Activated CD4-positive, alpha-beta memory T cell treated with anti-CD3 and anti-CD28 coated beads for 36 hours (primary cell): ENCODE measurements at regions not wholly inside any gene's neighbourhood (a gene's known extent, or its start where the extent isn't known, plus 50 kb on each side); places are given as distances from the start of the nearest gene placed in this dataset.

Experiments used
- CTCF ChIA-PET: fragments of 350-600 bp; sonication (Branson Sonifier 250); formaldehyde crosslinking; loops from one replicate; lab custom pipeline; 2021; ENCODE audit warnings: antibody characterized with exemption, inconsistent platforms; lab: Charles Lee
- POLR2A ChIA-PET: fragments of 350-600 bp; sonication (Branson Sonifier 250); formaldehyde crosslinking; loops from one replicate; lab custom pipeline; 2021; ENCODE audit warnings: antibody characterized with exemption; lab: Charles Lee
- DNase-seq: peaks from one replicate; pipeline ENCODE4 v3.0.0-alpha.2; 2020
- H3K27ac Mint-ChIP-seq: one replicate; pipeline ENCODE4 v1.8.0; 2021; ENCODE audit warnings: mixed read lengths
- H3K27me3 Mint-ChIP-seq: one replicate; pipeline ENCODE4 v1.8.0; 2021; ENCODE audit warnings: mixed read lengths
- H3K36me3 Mint-ChIP-seq: one replicate; pipeline ENCODE4 v1.8.0; 2021; ENCODE audit warnings: mixed read lengths
- H3K4me1 Mint-ChIP-seq: one replicate; pipeline ENCODE4 v1.8.0; 2021; ENCODE audit warnings: low read depth, mixed read lengths
- H3K4me3 Mint-ChIP-seq: one replicate; pipeline ENCODE4 v1.8.0; 2021; ENCODE audit warnings: mild to moderate bottlenecking, mixed read lengths
- H3K9me3 Mint-ChIP-seq: one replicate; pipeline ENCODE4 v1.8.0; 2021; ENCODE audit warnings: mixed read lengths
- intact Hi-C: fragments of 100-400 bp; cut with micrococcal nuclease; formaldehyde crosslinking; loops from one replicate; pipeline ENCODE4 v1.15.1; 2023

DNA sequence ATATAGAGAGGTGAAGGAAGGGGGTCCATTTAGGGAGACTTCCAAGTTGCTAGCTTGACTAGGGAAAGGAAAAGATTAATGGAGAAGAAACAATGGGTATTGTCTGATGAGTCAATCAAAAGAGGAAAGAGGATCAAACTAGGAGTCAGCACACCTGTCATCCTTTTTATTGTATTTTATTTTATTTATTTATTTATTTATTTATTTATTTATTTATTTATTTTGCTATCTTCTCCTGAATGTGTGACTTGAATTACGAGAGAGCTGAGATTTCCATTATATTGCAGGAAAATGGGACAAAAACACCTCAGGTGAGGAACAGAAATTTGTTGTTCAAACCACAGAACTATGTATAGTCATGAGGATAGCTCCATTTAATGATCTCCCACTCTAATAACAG is 58.9 kb downstream of the NUDT11 start:
- ChIA-PET POLR2A (no interaction called here), CTCF (interaction anchor here (1.2 to 2.0 kb wide), 2 partner anchors 17 to 23 kb away, joined by 4 read pairs; no protein-coding TSS in a partner anchor)
- Mint-ChIP-seq H3K4me1 (no peaks in the 10 kb centered on the region), H3K27ac (no peak overlapping the region), H3K36me3 (no peaks in the 10 kb centered on the region), H3K9me3 (no peaks in the 10 kb centered on the region), H3K27me3 (no peaks in the 10 kb centered on the region), H3K4me3 (no peak overlapping the region)
- intact Hi-C loops, result no loop called here
- no peak for DNase-seq

DNA sequence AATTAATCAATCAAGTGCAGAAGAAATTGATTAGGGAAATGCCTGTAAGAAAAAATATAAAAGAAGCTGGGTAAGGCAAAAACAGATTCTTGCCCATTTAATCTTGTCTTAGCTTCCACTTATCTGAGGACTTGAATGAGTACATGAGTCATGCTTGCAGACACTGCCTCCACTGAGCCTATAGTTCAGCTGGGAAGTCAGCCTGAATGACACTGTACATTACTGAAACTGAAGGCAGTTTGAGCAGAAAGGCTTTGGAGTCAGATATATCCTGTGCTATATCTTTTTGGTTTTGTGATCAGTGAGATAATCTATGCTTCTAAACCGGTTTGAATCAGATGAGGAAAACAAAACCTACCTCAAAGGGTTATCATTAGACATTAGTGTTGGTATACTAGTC is 61.3 kb downstream of the NUDT11 start:
- POLR2A ChIA-PET, result no interaction called here
- CTCF ChIA-PET, result no interaction called here
- Mint-ChIP-seq H3K4me3 (no peak overlapping the region), H3K27ac (no peak overlapping the region), H3K9me3 (no peaks in the 10 kb centered on the region), H3K27me3 (no peaks in the 10 kb centered on the region), H3K36me3 (no peaks in the 10 kb centered on the region), H3K4me1 (no peaks in the 10 kb centered on the region)
- DNase-seq, result no peak
- intact Hi-C loops, result no loop called here

DNA sequence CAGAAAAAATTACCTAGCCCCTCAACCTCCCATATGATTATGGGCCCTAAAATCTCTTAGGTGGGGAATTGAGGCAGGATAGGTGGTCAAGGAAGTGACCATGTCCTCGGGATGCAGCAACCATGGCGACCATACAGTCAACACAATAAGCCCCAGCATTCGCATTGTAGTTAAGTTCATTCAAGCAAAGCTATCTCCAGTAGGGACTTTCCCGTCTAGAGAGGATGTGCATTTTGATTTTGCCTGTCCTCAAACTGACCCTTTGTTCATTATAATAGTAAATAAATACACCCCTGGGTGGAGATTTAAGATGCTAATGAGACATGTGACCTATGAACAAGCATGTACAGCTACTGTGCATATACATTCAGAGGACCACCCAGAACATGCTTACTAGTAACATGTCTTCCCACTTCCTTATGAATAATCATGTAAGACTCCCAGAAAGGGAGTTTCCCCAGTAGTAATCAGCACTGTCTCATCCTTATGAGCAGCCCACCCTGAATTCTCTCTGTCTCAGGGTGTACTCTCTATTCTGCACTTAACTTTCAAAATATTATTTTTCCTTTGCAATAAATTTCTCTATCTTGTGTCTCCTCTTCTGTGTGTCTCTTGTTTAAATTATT is 74.3 kb downstream of the NUDT11 start:
- intact Hi-C loops, result no loop called here
- Mint-ChIP-seq H3K4me1 (peaks cover 10% of the 10 kb centered on the region), H3K27ac (no peak overlapping the region), H3K27me3 (no peaks in the 10 kb centered on the region), H3K9me3 (no peaks in the 10 kb centered on the region), H3K4me3 (no peak overlapping the region), H3K36me3 (no peaks in the 10 kb centered on the region)
- ChIA-PET CTCF (interaction anchor here (0.7 to 4.3 kb wide), 6 partner anchors 37 to 278 kb away, joined by 3 to 75 read pairs (median 8); no protein-coding TSS in a partner anchor), POLR2A (no interaction called here)
- DNase-seq, result no peak

DNA sequence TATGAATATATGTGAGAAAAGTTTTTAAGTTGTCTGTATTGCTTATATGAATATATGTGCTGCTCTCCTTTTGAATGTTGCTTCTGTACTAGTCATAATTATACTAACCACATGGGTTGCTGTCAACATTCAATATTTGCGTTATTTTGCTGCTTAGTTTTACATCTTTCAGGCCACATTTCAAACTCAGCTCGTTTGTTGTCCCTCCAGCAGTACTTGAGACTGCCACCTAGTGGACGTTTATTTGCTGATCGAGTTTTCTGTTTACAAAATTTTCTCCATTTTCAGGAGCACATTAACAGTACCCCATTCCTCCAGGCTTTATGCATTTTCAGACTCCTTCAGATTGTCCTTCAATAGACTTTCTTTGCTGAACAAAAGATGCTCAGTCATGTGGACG is 75.8 kb downstream of the NUDT11 start:
- intact Hi-C loops, result loop anchor here (1.0 kb wide), 1 partner anchor 84 kb away; no protein-coding TSS in a partner anchor
- no peak overlapping the region for H3K4me3 Mint-ChIP-seq
- DNase-seq, result no peak
- ChIA-PET POLR2A (no interaction called here), CTCF (interaction anchor here (0.6 to 4.3 kb wide), 16 partner anchors 9 to 276 kb away, joined by 3 to 75 read pairs (median 4); no protein-coding TSS in a partner anchor)
- no peaks in the 10 kb centered on the region for H3K9me3 Mint-ChIP-seq
- H3K4me1 Mint-ChIP-seq, result peaks cover 10% of the 10 kb centered on the region
- no peaks in the 10 kb centered on the region for H3K36me3 Mint-ChIP-seq
- H3K27ac Mint-ChIP-seq, result no peak overlapping the region
- no peaks in the 10 kb centered on the region for H3K27me3 Mint-ChIP-seq

DNA sequence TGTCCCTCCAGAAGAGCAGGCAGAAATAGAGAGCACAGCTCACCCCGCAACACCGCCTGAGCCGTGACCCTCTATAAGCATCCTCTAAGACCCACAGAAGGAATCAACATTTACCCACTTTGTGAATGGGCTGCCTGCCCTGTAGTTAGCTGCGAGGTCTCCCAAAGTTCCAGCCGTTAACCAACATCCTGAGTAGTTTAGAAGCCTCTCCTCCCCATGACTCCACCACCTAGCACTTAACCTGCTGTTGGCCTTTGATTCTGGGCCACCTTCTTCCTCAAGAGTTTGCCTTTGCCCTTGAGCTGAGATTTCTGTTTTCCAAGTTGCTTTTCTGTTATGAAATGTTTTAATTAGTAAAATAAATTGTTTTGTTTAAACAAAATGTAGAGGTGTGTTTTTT is 75.8 kb downstream of the NUDT10 start:
- ChIA-PET CTCF (no interaction called here), POLR2A (no interaction called here)
- intact Hi-C loops, result no loop called here
- no peaks in the 10 kb centered on the region for H3K36me3 Mint-ChIP-seq
- H3K4me1 Mint-ChIP-seq, result no peaks in the 10 kb centered on the region
- DNase-seq, result no peak
- no peaks in the 10 kb centered on the region for H3K9me3 Mint-ChIP-seq
- H3K27me3 Mint-ChIP-seq, result no peaks in the 10 kb centered on the region
- H3K27ac Mint-ChIP-seq, result no peak overlapping the region
- no peak overlapping the region for H3K4me3 Mint-ChIP-seq

DNA sequence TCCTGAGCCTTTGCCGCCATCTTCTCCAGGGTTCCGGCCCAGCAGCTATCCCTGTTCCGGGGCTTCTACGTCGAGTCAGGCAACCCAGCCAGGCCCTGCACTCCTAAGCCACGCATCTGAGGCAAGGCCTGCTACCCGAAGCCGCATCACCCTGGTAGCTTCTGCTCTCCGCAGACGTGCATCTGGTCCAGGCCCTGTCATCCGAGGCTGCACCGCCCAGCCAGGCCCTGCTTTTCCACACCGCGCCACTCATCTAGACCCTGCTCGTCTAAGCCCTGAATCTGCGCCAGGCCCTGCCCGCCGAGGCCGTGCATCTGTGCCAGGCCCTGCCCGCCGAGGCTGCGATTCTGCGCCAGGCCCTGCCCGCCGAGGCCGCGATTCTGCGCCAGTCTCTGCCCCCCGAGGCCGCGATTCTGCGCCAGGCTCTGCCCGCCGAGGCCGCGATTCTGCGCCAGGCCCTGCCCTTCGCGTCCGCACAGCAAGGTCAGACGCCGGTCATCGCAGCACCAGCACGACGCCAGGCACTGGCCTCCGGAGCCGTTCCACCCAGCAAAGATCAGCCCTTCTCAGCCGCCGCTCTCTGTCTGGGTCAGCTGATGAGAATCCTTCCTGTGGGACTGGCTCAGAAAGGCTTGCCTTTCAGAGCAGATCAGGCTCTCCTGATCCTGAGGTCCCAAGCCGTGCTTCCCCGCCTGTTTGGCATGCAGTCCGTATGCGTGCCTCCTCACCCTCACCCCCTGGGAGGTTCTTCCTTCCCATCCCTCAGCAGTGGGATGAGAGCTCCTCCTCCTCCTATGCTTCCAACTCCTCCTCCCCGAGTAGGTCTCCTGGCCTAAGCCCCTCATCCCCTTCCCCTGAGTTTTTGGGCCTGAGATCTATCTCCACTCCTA is 75.1 kb downstream of the NUDT10 start:
- POLR2A ChIA-PET, result no interaction called here
- intact Hi-C loops, result no loop called here
- Mint-ChIP-seq H3K27me3 (no peaks in the 10 kb centered on the region), H3K27ac (no peak overlapping the region), H3K4me3 (no peak overlapping the region), H3K4me1 (no peaks in the 10 kb centered on the region), H3K36me3 (no peaks in the 10 kb centered on the region), H3K9me3 (no peaks in the 10 kb centered on the region)
- no peak for DNase-seq
- CTCF ChIA-PET, result no interaction called here

DNA sequence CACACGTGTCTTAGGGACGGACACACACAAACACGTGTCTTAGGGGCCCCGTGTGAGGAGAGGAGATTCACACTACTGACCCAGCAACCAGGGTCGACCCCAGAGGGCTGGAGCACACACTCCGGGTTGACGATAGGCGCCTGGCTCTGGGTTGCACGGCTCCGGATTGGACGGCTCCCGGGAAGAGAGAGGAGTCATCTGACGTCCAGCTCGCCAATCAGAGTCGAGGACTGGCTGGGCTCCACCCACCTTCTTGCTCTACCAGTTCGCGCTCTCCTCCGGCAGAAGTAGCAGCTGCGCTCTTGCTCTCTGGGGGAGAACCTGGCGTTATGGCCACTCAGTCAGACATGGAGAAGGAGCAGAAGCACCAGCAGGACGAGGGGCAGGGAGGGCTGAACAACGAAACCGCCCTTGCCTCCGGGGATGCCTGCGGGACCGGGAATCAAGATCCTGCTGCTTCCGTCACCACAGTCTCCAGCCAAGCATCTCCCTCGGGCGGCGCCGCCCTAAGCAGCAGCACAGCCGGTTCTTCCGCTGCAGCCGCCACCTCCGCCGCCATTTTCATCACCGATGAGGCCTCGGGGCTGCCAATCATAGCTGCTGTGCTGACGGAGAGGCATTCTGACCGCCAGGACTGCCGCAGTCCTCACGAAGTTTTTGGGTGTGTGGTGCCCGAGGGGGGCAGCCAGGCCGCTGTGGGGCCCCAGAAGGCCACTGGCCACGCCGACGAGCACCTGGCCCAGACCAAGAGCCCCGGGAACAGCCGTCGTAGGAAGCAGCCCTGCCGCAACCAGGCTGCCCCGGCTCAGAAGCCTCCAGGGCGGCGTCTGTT is 74.3 kb downstream of the NUDT10 start:
- Mint-ChIP-seq H3K4me3 (no peak overlapping the region), H3K27ac (no peak overlapping the region), H3K9me3 (no peaks in the 10 kb centered on the region), H3K36me3 (no peaks in the 10 kb centered on the region), H3K4me1 (no peaks in the 10 kb centered on the region), H3K27me3 (no peaks in the 10 kb centered on the region)
- intact Hi-C loops, result no loop called here
- CTCF ChIA-PET, result no interaction called here
- POLR2A ChIA-PET, result no interaction called here
- DNase-seq, result no peak

DNA sequence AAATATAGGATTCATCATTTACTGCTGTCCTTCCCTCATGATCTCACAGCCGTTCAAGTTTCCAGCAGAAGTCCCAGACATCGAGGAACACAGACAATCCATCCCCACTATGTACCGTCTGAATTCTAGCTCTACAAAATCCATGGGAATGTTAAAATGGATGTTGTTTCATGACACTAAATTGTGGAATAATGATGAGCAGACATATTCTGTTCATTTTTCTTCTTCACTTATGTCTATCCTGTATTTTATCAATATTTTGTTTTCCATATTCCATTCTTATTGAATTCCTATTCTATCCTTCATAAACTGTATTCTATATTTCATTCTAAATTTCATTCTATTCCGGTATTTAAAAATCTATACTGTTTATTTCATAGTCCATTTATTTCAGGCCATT is 71.8 kb downstream of the NUDT10 start:
- H3K36me3 Mint-ChIP-seq, result no peaks in the 10 kb centered on the region
- ChIA-PET POLR2A (no interaction called here), CTCF (no interaction called here)
- no peaks in the 10 kb centered on the region for H3K9me3 Mint-ChIP-seq
- no peak overlapping the region for H3K4me3 Mint-ChIP-seq
- intact Hi-C loops, result no loop called here
- no peaks in the 10 kb centered on the region for H3K27me3 Mint-ChIP-seq
- peaks cover 10% of the 10 kb centered on the region for H3K4me1 Mint-ChIP-seq
- no peak for DNase-seq
- H3K27ac Mint-ChIP-seq, result no peak overlapping the region

DNA sequence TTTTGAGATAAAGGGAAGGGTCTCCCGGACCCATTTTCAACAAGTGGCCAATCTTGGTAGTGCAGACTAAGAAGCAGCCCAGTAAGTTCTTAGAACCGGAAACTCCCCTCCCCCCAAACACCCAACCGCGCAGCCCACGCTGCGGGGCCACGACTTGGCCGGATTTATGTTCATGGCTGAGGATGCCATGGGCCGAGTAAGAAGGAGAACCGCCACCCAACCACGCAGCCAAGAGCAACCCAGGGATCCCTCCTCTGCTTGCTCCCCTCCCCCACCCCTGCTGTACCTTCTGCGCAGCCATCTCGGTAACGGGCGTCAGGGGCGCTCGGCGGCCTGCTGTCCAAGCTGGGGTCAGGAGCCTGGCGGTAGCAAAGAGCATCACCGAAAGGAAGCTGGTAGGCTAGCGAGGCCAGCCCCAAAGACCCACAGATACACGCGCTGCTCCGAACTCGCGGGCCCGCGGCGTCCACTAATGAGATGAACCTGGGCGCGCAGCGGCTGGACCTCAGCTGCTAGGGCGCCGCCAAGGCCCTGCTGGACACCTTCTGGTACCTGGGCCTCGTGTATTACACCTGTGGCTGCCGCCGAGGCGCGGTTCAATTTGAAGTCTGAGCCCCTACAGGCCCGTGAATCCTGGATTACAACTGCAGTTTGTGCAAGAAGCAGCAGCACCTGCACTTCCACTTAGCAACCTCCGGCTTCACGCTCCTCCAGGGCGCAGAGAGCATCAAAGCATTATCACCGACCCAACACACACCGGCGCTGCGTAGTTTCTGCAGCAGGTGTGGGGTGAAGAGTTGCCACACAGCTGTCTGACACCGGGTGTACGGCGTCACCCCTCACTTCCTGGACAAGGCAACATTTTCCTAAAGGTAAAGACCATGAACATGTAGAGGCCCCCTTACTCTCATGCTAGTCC is 63.4 kb downstream of the NUDT10 start:
- Mint-ChIP-seq H3K4me3 (peak overlapping the region; percentile 82), H3K36me3 (no peaks in the 10 kb centered on the region), H3K9me3 (peaks cover 5% of the 10 kb centered on the region), H3K27ac (peak overlapping the region; percentile 79), H3K27me3 (no peaks in the 10 kb centered on the region), H3K4me1 (peaks cover 52% of the 10 kb centered on the region)
- intact Hi-C loops, result no loop called here
- DNase-seq, result peak; percentile 77
- CTCF ChIA-PET, result interaction anchor here (1.0 to 1.6 kb wide), 5 partner anchors 25 to 64 kb away, joined by 3 to 6 read pairs (median 3); no protein-coding TSS in a partner anchor
- POLR2A ChIA-PET, result interaction anchor here (0.8 kb wide), 1 partner anchor 9 kb away, joined by 3 read pairs; no protein-coding TSS in a partner anchor

DNA sequence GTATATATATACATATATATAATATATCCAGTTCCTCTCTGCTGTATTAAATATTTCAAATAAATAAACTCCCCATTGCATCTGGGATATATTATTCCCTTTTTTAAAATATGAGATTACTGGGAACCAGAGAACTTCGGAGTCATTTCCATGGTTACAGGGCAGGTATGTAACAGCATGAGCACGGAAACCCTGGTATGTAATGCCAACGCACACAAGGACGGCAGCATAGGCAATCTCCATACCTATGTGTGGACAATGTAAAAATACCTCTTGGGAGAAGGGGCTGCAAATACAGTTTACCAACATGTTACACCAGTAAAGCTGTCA is 62.8 kb downstream of the NUDT10 start:
- no peaks in the 10 kb centered on the region for H3K27me3 Mint-ChIP-seq
- ChIA-PET CTCF (interaction anchor here (1.1 kb wide), 1 partner anchor 25 kb away, joined by 3 read pairs; no protein-coding TSS in a partner anchor), POLR2A (interaction anchor here (0.8 kb wide), 1 partner anchor 9 kb away, joined by 3 read pairs; no protein-coding TSS in a partner anchor)
- intact Hi-C loops, result no loop called here
- H3K27ac Mint-ChIP-seq, result peak overlapping the region; percentile 79
- H3K36me3 Mint-ChIP-seq, result no peaks in the 10 kb centered on the region
- peak overlapping the region; percentile 82 for H3K4me3 Mint-ChIP-seq
- H3K4me1 Mint-ChIP-seq, result peaks cover 51% of the 10 kb centered on the region
- DNase-seq, result no peak
- H3K9me3 Mint-ChIP-seq, result peaks cover 5% of the 10 kb centered on the region
